ENCODE measurements at regions not wholly inside any gene's neighbourhood (a gene's known extent, or its start where the extent isn't known, plus 50 kb on each side); places are given as distances from the start of the nearest gene placed in this dataset.

DNA sequence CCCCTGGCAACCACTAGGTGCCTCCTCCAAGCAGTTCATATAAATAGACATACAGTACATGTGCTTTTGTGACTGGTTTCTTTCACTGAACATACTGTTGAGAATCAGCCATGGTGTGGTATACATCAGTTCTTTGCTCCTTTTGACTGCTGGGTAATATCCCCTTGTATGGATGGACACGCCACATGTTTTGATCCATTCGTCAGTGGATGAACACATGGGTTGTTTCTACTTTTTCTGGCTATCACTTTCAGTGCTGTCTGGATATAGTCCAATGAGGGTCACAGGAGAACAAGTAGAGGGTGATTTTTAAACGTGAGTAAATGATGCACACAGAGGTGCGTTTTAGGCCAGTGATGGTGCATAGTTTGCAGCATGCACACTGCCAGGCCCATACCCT lies 183.9 kb downstream of the FOXA2 start:
- WGBS, 2 donors: 88 to 94% methylated on average over 4 of the region's 4 CpGs
- DNase-seq: no peak
- Histone ChIP-seq H3K27ac (no peak overlapping the region), H3K4me3 (replicated peaks in 1 of 3) (no peak overlapping the region), H3K27me3 (no peaks in the 10 kb centered on the region), H3K9me3 (no peaks in the 10 kb centered on the region), H3K36me3 (no peaks in the 10 kb centered on the region), H3K4me1 (peaks cover 7 to 12% of the 10 kb centered on the region in 2 donors)
- TF ChIP-seq POLR2A (IDR thresholded peaks at IDR 0.05): no peak
- no peak for TF ChIP-seq CTCF (IDR thresholded peaks at IDR 0.05)
- intact Hi-C loops (cut with DNase I): loop anchor here (10.0 kb wide), 1 partner anchor 64 kb away; no protein-coding TSS in a partner anchor

DNA sequence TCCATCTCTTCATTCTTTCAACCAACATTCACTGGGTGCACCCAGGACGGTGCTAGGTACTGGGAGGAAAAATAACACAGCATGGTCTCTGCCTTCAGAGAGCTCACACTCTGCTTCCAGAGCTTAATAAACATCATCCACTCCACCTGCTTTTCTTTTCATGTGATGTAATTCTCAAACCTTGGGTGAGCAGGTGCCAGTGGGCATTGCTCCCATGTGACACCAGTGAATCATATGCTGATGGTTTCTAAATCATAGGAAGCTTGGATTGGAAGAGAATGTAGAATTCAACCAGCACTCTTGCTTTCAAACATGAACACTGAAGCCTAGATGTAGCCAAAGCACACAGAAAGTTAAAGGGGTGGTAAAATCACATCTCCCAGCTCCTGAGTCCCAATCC lies 189.8 kb downstream of the FOXA2 start:
- Histone ChIP-seq H3K36me3 (no peaks in the 10 kb centered on the region), H3K4me1 (peaks cover 0 to 5% of the 10 kb centered on the region in 2 donors), H3K27me3 (no peaks in the 10 kb centered on the region), H3K27ac (no peak overlapping the region), H3K4me3 (replicated peaks in 1 of 3) (no peak overlapping the region), H3K9me3 (no peaks in the 10 kb centered on the region)
- intact Hi-C loops (cut with DNase I): no loop called here
- 64 to 82% methylated on average over 1 of the region's 1 CpG for WGBS, 2 donors
- TF ChIP-seq POLR2A (IDR thresholded peaks at IDR 0.05) (no peak), CTCF (IDR thresholded peaks at IDR 0.05) (no peak)
- no peak for DNase-seq

DNA sequence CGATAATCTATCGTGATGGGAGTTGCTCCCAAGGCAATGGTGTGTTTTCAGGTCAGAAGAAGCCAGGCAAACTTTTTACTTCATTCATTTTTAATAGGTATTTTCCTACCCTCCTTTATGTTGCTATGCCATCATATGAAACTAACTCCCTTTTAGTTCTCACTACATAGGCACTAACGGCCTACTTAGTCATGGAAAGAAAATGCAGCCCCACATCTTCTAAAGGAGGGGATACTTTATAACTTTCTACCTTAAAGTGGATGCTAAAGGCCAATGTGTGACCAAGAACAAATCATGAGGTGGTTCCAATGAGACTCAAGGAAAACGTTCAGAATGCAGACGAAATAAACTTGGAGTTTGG lies 193.8 kb downstream of the FOXA2 start:
- H3K27ac ChIP-seq: peak overlapping the region in 1 of 3 donors; percentile 27
- WGBS, 2 donors: 67 to 80% methylated on average over 5 of the region's 5 CpGs
- intact Hi-C loops (cut with DNase I): no loop called here

DNA sequence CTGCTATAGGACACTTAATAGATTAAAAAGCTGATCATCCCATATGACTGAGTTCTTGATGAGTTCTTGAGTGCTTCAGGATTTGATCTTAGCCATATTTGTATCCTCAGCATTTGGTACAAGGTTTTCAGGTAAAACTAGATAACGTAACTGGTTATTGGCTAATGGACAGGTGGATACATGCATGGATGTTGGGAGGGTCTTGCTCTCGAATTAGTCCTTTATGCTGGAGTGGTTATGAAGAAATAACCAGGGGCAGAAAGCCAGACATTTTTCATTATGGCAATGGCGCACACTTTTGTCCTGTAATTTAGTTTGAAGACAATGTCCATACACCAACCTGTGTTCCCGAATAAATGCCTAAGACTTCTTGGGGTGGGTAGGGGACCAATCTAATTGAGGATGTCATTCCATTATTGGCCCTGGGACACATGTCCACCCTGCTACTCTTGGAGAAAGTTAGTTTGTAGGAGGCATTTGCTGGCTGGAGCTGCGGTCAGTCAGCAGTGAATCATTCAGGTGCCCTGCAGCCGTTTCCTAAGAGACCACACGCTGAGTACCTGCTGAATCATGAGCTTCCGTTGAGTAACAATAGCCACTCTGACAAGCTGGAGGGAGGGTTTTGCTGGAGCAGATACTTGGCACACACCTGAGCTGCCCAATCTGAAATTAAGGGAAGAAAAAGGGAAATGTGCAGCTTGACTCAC lies 194.4 kb downstream of the FOXA2 start:
- Histone ChIP-seq H3K27me3 (no peaks in the 10 kb centered on the region), H3K36me3 (no peaks in the 10 kb centered on the region), H3K4me1 (peaks cover 0 to 5% of the 10 kb centered on the region in 2 donors), H3K4me3 (replicated peaks in 1 of 3) (no peak overlapping the region), H3K9me3 (no peaks in the 10 kb centered on the region), H3K27ac (peak overlapping the region in 1 of 3 donors; percentile 27)
- TF ChIP-seq POLR2A (IDR thresholded peaks at IDR 0.05) (peak in 1 of 2 donors; percentile 7), CTCF (IDR thresholded peaks at IDR 0.05) (no peak)
- DNase-seq: peak; percentile 77 to 85
- 52 to 63% methylated on average over 7 to 8 of the region's 8 CpGs for WGBS, 2 donors
- intact Hi-C loops (cut with DNase I): loop anchor here (10.0 kb wide), 1 partner anchor 55 kb away; no protein-coding TSS in a partner anchor

More for the DNA sequence above, 193.8 kb downstream of the FOXA2 start:
- Histone ChIP-seq H3K36me3 (no peaks in the 10 kb centered on the region), H3K27me3 (no peaks in the 10 kb centered on the region), H3K4me1 (peaks cover 0 to 5% of the 10 kb centered on the region in 2 donors), H3K9me3 (no peaks in the 10 kb centered on the region), H3K4me3 (replicated peaks in 1 of 3) (no peak overlapping the region)
- TF ChIP-seq CTCF (IDR thresholded peaks at IDR 0.05): no peak
- TF ChIP-seq POLR2A (IDR thresholded peaks at IDR 0.05): no peak
- DNase-seq: no peak

DNA sequence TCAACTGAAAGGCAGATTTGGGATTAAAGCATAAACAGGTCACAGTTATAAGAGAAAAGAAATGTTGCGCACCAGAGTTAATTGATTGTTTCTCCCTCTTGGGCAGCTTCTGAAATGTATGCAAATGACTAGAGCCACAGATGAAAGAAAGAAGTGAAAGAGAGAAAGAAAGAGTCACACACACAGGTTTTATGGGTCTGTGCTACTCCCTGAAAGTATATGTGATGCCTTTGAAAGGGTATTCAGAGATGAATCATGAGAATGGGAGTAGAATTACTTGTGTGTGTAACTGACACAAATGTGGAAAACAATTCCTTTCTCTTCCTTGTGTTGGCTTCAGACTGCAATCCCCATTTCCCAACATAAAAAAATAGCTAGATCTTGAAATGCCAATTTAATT lies 196.9 kb downstream of the FOXA2 start:
- 95 to 97% methylated on average over 1 of the region's 1 CpG for WGBS, 2 donors
- H3K27ac ChIP-seq: no peak overlapping the region
- H3K9me3 ChIP-seq: no peaks in the 10 kb centered on the region
- no peak for TF ChIP-seq CTCF (IDR thresholded peaks at IDR 0.05)
- no peak for TF ChIP-seq POLR2A (IDR thresholded peaks at IDR 0.05)
- DNase-seq: no peak
- H3K4me1 ChIP-seq: peaks cover 0 to 5% of the 10 kb centered on the region in 2 donors
- H3K4me3 ChIP-seq (replicated peaks in 1 of 3): no peak overlapping the region
- intact Hi-C loops (cut with DNase I): loop anchor here (10.0 kb wide), 1 partner anchor 57 kb away; no protein-coding TSS in a partner anchor
- no peaks in the 10 kb centered on the region for H3K27me3 ChIP-seq
- H3K36me3 ChIP-seq: no peaks in the 10 kb centered on the region

Measured in thyroid gland (tissue), 4 donors.